ENCODE measurements at regions not wholly inside any gene's neighbourhood (a gene's known extent, or its start where the extent isn't known, plus 50 kb on each side); places are given as distances from the start of the nearest gene placed in this dataset.

DNA sequence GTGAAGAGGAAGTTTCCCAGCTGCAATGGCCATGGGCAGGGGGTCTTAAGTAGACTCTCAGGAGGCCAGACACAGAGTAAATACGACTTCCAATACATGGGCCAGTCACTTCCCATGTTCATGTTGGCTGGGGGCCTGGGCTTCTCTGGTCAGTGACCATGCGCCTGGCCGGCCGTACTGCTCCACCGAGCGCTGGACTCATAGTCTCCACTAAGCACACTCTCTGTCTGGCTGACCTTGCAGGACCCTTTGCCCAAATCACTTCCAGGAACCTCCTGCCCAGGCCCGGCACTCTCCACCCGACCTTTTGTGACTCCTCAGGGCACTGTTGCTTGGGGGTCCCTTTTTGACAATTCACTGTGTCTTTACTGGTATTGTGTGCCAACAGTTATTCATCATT is 69.3 kb downstream of the SOWAHC start:
- Histone ChIP-seq H3K4me1 (ENCODE audit: insufficient read depth, low read length, poor library complexity, severe bottlenecking) (no peaks in the 10 kb centered on the region), H3K4me3 (ENCODE audit: low read depth, low read length, poor library complexity, severe bottlenecking) (no peak overlapping the region), H3K79me2 (ENCODE audit: insufficient read depth, low read depth, low read length) (no peaks in the 10 kb centered on the region), H3K9me3 (ENCODE audit: low read length) (no peaks in the 10 kb centered on the region), H3K36me3 (ENCODE audit: insufficient read depth, low read length) (no peaks in the 10 kb centered on the region), H2AFZ (ENCODE audit: low read length) (no peak overlapping the region), H4K20me1 (ENCODE audit: insufficient read depth, low read length) (no peaks in the 10 kb centered on the region), H3K4me2 (ENCODE audit: low read length) (no peak overlapping the region), H3K9me2 (ENCODE audit: insufficient read depth, low read length) (no peaks in the 10 kb centered on the region), H3K27ac (ENCODE audit: low read depth, low read length, poor library complexity, severe bottlenecking) (no peak overlapping the region)
- DNase-seq (ENCODE audit: low spot score) = no peak
- intact Hi-C loops (cut with micrococcal nuclease; ENCODE audit: unreplicated experiment) = no loop called here
- ChIA-PET CTCF (ENCODE audit: unreplicated experiment) (no interaction called here), POLR2A (no interaction called here)
- no TSS peak for BruUV-seq (replicated peaks)
- no peak for TF ChIP-seq EZH2phosphoT487 (IDR thresholded peaks at IDR 0.05; ENCODE audit: borderline replicate concordance, low read depth, low read length)
- TF ChIP-seq, protein P1, sequence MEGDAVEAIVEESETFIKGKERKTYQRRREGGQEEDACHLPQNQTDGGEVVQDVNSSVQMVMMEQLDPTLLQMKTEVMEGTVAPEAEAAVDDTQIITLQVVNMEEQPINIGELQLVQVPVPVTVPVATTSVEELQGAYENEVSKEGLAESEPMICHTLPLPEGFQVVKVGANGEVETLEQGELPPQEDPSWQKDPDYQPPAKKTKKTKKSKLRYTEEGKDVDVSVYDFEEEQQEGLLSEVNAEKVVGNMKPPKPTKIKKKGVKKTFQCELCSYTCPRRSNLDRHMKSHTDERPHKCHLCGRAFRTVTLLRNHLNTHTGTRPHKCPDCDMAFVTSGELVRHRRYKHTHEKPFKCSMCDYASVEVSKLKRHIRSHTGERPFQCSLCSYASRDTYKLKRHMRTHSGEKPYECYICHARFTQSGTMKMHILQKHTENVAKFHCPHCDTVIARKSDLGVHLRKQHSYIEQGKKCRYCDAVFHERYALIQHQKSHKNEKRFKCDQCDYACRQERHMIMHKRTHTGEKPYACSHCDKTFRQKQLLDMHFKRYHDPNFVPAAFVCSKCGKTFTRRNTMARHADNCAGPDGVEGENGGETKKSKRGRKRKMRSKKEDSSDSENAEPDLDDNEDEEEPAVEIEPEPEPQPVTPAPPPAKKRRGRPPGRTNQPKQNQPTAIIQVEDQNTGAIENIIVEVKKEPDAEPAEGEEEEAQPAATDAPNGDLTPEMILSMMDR (conservative IDR thresholded peaks at IDR 0.05; ENCODE audit: low read length) = no peak

DNA sequence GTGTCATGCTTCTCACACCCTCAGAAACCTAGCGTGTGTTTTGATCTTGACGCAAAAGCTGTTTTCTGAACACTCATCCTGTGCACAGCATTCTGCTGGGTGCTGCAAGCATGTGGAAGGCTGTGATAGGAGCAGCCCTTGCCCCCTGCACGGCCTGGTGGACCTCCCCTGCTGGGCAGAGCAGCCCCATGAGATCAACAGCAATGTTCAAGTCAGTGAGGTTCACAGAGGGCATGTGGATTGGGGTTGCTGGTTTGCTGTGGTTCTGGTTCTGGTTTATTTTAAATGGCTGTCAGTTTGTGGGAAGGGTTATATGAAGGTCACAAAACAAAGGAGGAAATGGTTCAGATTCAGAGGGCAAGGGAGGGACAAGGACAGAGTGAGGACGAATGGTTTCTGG is 71.3 kb downstream of the SOWAHC start:
- Histone ChIP-seq H3K79me2 (ENCODE audit: insufficient read depth, low read depth, low read length) (no peaks in the 10 kb centered on the region), H3K9me3 (ENCODE audit: low read length) (no peaks in the 10 kb centered on the region), H3K9me2 (ENCODE audit: insufficient read depth, low read length) (no peaks in the 10 kb centered on the region), H3K4me3 (ENCODE audit: low read depth, low read length, poor library complexity, severe bottlenecking) (no peak overlapping the region), H3K4me2 (ENCODE audit: low read length) (no peak overlapping the region), H3K4me1 (ENCODE audit: insufficient read depth, low read length, poor library complexity, severe bottlenecking) (no peaks in the 10 kb centered on the region), H3K27ac (ENCODE audit: low read depth, low read length, poor library complexity, severe bottlenecking) (no peak overlapping the region), H4K20me1 (ENCODE audit: insufficient read depth, low read length) (no peaks in the 10 kb centered on the region), H3K36me3 (ENCODE audit: insufficient read depth, low read length) (no peaks in the 10 kb centered on the region), H2AFZ (ENCODE audit: low read length) (no peak overlapping the region)
- intact Hi-C loops (cut with micrococcal nuclease; ENCODE audit: unreplicated experiment) = no loop called here
- BruUV-seq (replicated peaks) = no TSS peak
- TF ChIP-seq, protein P1 (conservative IDR thresholded peaks at IDR 0.05; ENCODE audit: low read length) = no peak
- no peak for TF ChIP-seq EZH2phosphoT487 (IDR thresholded peaks at IDR 0.05; ENCODE audit: borderline replicate concordance, low read depth, low read length)
- ChIA-PET CTCF (ENCODE audit: unreplicated experiment) (no interaction called here), POLR2A (no interaction called here)
- no peak for DNase-seq (ENCODE audit: low spot score)

DNA sequence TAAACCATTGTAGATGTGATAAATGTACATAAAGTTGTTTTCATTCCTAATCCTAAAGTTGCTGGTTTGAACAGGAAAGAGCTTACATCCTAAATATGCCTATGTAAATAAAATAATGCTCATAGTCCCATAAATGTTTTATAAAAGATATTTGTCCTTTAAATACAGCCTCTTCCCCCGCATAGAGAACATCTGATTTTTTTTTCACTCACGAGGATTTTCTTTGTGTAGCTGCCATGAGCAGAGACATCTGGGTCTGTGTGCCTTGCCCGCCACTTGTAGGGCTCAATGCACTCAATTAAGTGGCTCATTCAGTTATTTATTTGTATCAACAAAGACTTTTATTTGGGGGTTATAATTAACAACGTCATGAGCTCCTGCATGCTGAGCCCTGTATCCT is 72.8 kb downstream of the SOWAHC start:
- no peak overlapping the region for H2AFZ ChIP-seq (ENCODE audit: low read length)
- H3K36me3 ChIP-seq (ENCODE audit: insufficient read depth, low read length) = no peaks in the 10 kb centered on the region
- no peaks in the 10 kb centered on the region for H3K9me2 ChIP-seq (ENCODE audit: insufficient read depth, low read length)
- intact Hi-C loops (cut with micrococcal nuclease; ENCODE audit: unreplicated experiment) = no loop called here
- POLR2A ChIA-PET = interaction anchor here (0.6 kb wide), 2 partner anchors 12 to 38 kb away, joined by 3 read pairs; no protein-coding TSS in a partner anchor
- no peaks in the 10 kb centered on the region for H3K9me3 ChIP-seq (ENCODE audit: low read length)
- no peaks in the 10 kb centered on the region for H3K4me1 ChIP-seq (ENCODE audit: insufficient read depth, low read length, poor library complexity, severe bottlenecking)
- no peak for DNase-seq (ENCODE audit: low spot score)
- TF ChIP-seq, protein P1 (conservative IDR thresholded peaks at IDR 0.05; ENCODE audit: low read length) = no peak
- TF ChIP-seq EZH2phosphoT487 (IDR thresholded peaks at IDR 0.05; ENCODE audit: borderline replicate concordance, low read depth, low read length) = no peak
- no peak overlapping the region for H3K4me3 ChIP-seq (ENCODE audit: low read depth, low read length, poor library complexity, severe bottlenecking)
- no peak overlapping the region for H3K27ac ChIP-seq (ENCODE audit: low read depth, low read length, poor library complexity, severe bottlenecking)
- CTCF ChIA-PET (ENCODE audit: unreplicated experiment) = no interaction called here
- no peaks in the 10 kb centered on the region for H3K79me2 ChIP-seq (ENCODE audit: insufficient read depth, low read depth, low read length)
- no peak overlapping the region for H3K4me2 ChIP-seq (ENCODE audit: low read length)
- H4K20me1 ChIP-seq (ENCODE audit: insufficient read depth, low read length) = no peaks in the 10 kb centered on the region
- BruUV-seq (replicated peaks) = no TSS peak
